Prostate gland (tissue), 2 donors: ENCODE measurements at regions not wholly inside any gene's neighbourhood (a gene's known extent, or its start where the extent isn't known, plus 50 kb on each side); places are given as distances from the start of the nearest gene placed in this dataset.

Experiments used
- POLR2A ChIP-seq: fragments of 450-650 bp; IDR thresholded peaks from one replicate; pipeline ENCODE4 v1.6.1; 2016; ENCODE audit warnings: antibody characterized with exemption, mild to moderate bottlenecking
- POLR2AphosphoS5 ChIP-seq: sonication (generic); formaldehyde crosslinking; IDR thresholded peaks from one replicate; pipeline ENCODE4 v1.6.1; 2017; ENCODE audit warnings: antibody characterized with exemption
- TF ChIP-seq, protein P1 (sequence below), 4 experiments: fragments of 200-600 bp in 2 of 4; fragments of 450-650 bp in 2 of 4; sonication (generic) in 2 of 4; IDR thresholded peaks; 1 replicate in 3 of 4; 2 replicates in 1 of 4; pipeline ENCODE4 v1.5.1; 2016 to 2019; ENCODE audit warnings: antibody characterized with exemption in 4 of 4, mild to moderate bottlenecking in 2 of 4, moderate library complexity in 2 of 4

DNA sequence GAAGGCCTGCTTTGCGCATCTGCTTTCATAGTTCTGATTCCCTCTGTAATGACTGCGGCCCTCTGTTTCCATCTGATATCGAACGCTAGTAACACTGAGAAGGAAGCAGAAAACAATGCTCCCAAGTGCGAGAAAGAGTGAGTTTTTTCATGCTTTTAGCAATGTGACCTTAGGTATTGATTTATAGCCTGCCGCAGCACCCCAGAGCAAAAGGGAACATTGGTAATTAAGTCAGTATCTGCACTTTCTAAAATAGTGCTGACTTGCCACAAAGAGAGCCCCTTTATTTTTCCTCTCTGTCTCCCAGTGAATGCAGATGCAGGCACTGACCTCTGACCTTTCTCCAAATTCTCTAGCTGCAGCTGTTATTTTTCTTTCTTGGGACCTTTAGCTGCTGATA lies 129.8 kb downstream of the HDGFL1 start:
- TF ChIP-seq, protein P1, sequence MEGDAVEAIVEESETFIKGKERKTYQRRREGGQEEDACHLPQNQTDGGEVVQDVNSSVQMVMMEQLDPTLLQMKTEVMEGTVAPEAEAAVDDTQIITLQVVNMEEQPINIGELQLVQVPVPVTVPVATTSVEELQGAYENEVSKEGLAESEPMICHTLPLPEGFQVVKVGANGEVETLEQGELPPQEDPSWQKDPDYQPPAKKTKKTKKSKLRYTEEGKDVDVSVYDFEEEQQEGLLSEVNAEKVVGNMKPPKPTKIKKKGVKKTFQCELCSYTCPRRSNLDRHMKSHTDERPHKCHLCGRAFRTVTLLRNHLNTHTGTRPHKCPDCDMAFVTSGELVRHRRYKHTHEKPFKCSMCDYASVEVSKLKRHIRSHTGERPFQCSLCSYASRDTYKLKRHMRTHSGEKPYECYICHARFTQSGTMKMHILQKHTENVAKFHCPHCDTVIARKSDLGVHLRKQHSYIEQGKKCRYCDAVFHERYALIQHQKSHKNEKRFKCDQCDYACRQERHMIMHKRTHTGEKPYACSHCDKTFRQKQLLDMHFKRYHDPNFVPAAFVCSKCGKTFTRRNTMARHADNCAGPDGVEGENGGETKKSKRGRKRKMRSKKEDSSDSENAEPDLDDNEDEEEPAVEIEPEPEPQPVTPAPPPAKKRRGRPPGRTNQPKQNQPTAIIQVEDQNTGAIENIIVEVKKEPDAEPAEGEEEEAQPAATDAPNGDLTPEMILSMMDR (IDR thresholded peaks at IDR 0.05) = no peak
- TF ChIP-seq POLR2AphosphoS5 = no peak
- no peak for TF ChIP-seq POLR2A
